ENCODE measurements at regions not wholly inside any gene's neighbourhood (a gene's known extent, or its start where the extent isn't known, plus 50 kb on each side); places are given as distances from the start of the nearest gene placed in this dataset.

- no peak for DNase-seq (ENCODE audit: low spot score)
These were observed 51.6 kb upstream of the SRRM3 start for GRCh38 chr7:76149847-76150691.

All from putamen (tissue), 1 donor.